WTC11 (cell line): ENCODE measurements at regions not wholly inside any gene's neighbourhood (a gene's known extent, or its start where the extent isn't known, plus 50 kb on each side); places are given as distances from the start of the nearest gene placed in this dataset.
"Not testable (repeated sequence)": the region's sequence is repeated elsewhere in the genome, so short reads cannot be mapped to it uniquely, and the experiment has no call there.

Source experiments
- ATAC-seq: fragments of 200-7000 bp; cut with Tn5 transposase; 2 replicates; pipeline ENCODE4 v1.10.0; 2021; ENCODE audit warnings: mild to moderate bottlenecking, moderate library complexity
- CTCF ChIA-PET: fragments of 300-600 bp; sonication (Branson Sonifier 250); formaldehyde crosslinking; loops from one replicate; lab custom pipeline; 2021; ENCODE audit warnings: antibody characterized with exemption; lab: Charles Lee
- POLR2A ChIA-PET: fragments of 350-600 bp; sonication (Branson Sonifier 250); formaldehyde crosslinking; loops from one replicate; lab custom pipeline; 2021; ENCODE audit warnings: antibody characterized with exemption; lab: Charles Lee
- DNase-seq: peaks from one replicate; pipeline ENCODE4 v3.0.0; 2021; ENCODE audit warnings: low spot score
- H3K27ac Mint-ChIP-seq: 2 replicates; pipeline ENCODE4 v1.8.0; 2021; ENCODE audit warnings: mixed read lengths
- H3K27me3 Mint-ChIP-seq: 2 replicates; pipeline ENCODE4 v1.8.0; 2021; ENCODE audit warnings: low read depth, mild to moderate bottlenecking, moderate library complexity, mixed read lengths
- H3K36me3 Mint-ChIP-seq: 2 replicates; pipeline ENCODE4 v1.8.0; 2021; ENCODE audit warnings: mixed read lengths
- H3K4me1 Mint-ChIP-seq: 2 replicates; pipeline ENCODE4 v1.8.0; 2022; ENCODE audit warnings: mixed read lengths
- H3K4me3 Mint-ChIP-seq: 2 replicates; pipeline ENCODE4 v1.8.0; 2021; ENCODE audit warnings: mild to moderate bottlenecking, moderate library complexity, mixed read lengths
- H3K9me3 Mint-ChIP-seq: 2 replicates; pipeline ENCODE4 v1.8.0; 2021; ENCODE audit warnings: mixed read lengths
- ATF2 ChIP-seq: sonication (generic); formaldehyde crosslinking; IDR thresholded peaks from 2 replicates; pipeline ENCODE4 v1.8.1; 2022; ENCODE audit warnings: low read depth, missing genetic modification reagents, borderline replicate concordance
- CREB1 ChIP-seq: sonication (generic); formaldehyde crosslinking; IDR thresholded peaks from 2 replicates; pipeline ENCODE4 v1.8.0; 2023; ENCODE audit warnings: mild to moderate bottlenecking, missing genetic modification reagents
- E2F1 ChIP-seq: sonication (generic); formaldehyde crosslinking; IDR thresholded peaks from 2 replicates; pipeline ENCODE4 v1.8.0; 2022; ENCODE audit warnings: mild to moderate bottlenecking, missing genetic modification reagents
- JAZF1 ChIP-seq: fragments of 250-450 bp; sonication (Bioruptor Pico); IDR thresholded peaks from 2 replicates; pipeline ENCODE4 v1.9.0; 2021; ENCODE audit warnings: moderate library complexity, mild to moderate bottlenecking, inconsistent platforms
- KAT7 ChIP-seq: sonication (generic); formaldehyde crosslinking; IDR thresholded peaks from 2 replicates; pipeline ENCODE4 v1.8.1; 2023; ENCODE audit warnings: missing genetic modification reagents, mild to moderate bottlenecking, borderline replicate concordance
- SMAD3 ChIP-seq: sonication (generic); formaldehyde crosslinking; IDR thresholded peaks from 2 replicates; pipeline ENCODE4 v1.8.0; 2022; ENCODE audit warnings: missing genetic modification reagents, mild to moderate bottlenecking, borderline replicate concordance
- TEAD1 ChIP-seq: sonication (generic); formaldehyde crosslinking; IDR thresholded peaks from 2 replicates; pipeline ENCODE4 v1.8.0; 2022; ENCODE audit warnings: mild to moderate bottlenecking, missing genetic modification reagents
- TP53 ChIP-seq: sonication (generic); formaldehyde crosslinking; IDR thresholded peaks from 2 replicates; pipeline ENCODE4 v1.8.1; 2023; ENCODE audit warnings: mild to moderate bottlenecking, missing genetic modification reagents
- USF2 ChIP-seq: sonication (generic); formaldehyde crosslinking; IDR thresholded peaks from 2 replicates; pipeline ENCODE4 v1.8.1; 2023; ENCODE audit warnings: mild to moderate bottlenecking, missing genetic modification reagents, moderate library complexity
- ZNF232 ChIP-seq: sonication (generic); formaldehyde crosslinking; IDR thresholded peaks from 2 replicates; pipeline ENCODE4 v1.8.0; 2022; ENCODE audit warnings: mild to moderate bottlenecking, missing genetic modification reagents
- ZNF317 ChIP-seq: sonication (generic); formaldehyde crosslinking; IDR thresholded peaks from 2 replicates; pipeline ENCODE4 v1.8.1; 2023; ENCODE audit warnings: low read depth, mild to moderate bottlenecking, moderate library complexity, missing genetic modification reagents, borderline replicate concordance
- ZNF396 ChIP-seq: fragments of 250-450 bp; sonication (Bioruptor Pico); IDR thresholded peaks from 2 replicates; pipeline ENCODE4 v1.8.0; 2021; ENCODE audit warnings: mild to moderate bottlenecking, moderate library complexity, borderline replicate concordance
- ZNF532 ChIP-seq: fragments of 250-450 bp; sonication (Bioruptor Pico); IDR thresholded peaks from 2 replicates; pipeline ENCODE4 v1.9.0; 2021; ENCODE audit warnings: mild to moderate bottlenecking, borderline replicate concordance
- TF ChIP-seq, protein P1 (sequence below): sonication (generic); formaldehyde crosslinking; IDR thresholded peaks from 2 replicates; pipeline ENCODE4 v1.8.0; 2022; ENCODE audit warnings: mild to moderate bottlenecking, missing genetic modification reagents

- no peak for TF ChIP-seq TP53
- TF ChIP-seq ZNF317 (CRISPR knock-in tag) = no peak
- no peak for TF ChIP-seq E2F1
- no peak for TF ChIP-seq JAZF1
- no peak for TF ChIP-seq ATF2 (CRISPR knock-in tag)
- no peak for TF ChIP-seq ZNF396 (CRISPR knock-in tag)
- TF ChIP-seq ZNF232 (CRISPR knock-in tag) = no peak
- TF ChIP-seq TEAD1 (CRISPR knock-in tag) = no peak
- TF ChIP-seq CREB1 = no peak
- TF ChIP-seq USF2 (CRISPR knock-in tag) = no peak
- TF ChIP-seq ZNF532 (CRISPR knock-in tag) = no peak
- TF ChIP-seq, protein P1, sequence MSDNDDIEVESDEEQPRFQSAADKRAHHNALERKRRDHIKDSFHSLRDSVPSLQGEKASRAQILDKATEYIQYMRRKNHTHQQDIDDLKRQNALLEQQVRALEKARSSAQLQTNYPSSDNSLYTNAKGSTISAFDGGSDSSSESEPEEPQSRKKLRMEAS (CRISPR knock-in tag) = no peak
- no peak for TF ChIP-seq SMAD3 (CRISPR knock-in tag)
These were observed 335.8 kb downstream of the NAF1 start (continued) for GRCh38 chr4:162830899-162831298.

GRCh38 chr4:162817374-162817773, 349.3 kb downstream of the NAF1 start:
- CTCF ChIA-PET = not testable (repeated sequence)

DNA sequence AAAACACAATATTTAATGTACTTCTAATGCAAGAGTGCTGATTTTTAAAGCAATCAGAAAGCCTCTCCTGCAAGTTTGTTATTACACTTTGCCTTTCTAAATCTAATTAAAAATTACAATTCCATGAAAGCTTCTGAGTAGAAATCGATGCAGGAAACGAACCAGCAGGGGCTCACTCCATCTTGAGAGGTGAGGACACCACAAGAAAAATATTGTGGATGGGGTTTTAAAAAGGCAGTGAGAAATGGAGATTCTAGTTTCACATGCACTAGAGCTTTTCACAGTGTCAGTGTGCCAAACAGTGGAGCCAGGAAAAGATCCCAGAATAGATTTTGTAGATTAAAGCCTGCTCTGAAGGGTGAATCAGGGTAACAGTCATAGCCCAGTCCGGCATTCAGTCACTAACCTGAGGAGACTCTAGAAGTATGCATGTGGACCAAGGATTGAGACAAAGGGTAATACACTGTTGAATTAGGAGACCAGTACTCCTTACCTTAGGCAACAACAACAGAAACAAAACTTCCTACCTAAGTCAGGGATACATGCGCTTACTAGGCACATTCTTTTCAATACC, 362.3 kb downstream of the NAF1 start:
- Mint-ChIP-seq H3K27ac (no peak overlapping the region), H3K27me3 (no peaks in the 10 kb centered on the region), H3K4me1 (no peaks in the 10 kb centered on the region), H3K9me3 (peaks cover 10% of the 10 kb centered on the region), H3K4me3 (no peak overlapping the region), H3K36me3 (peaks cover 2% of the 10 kb centered on the region; the same call in 1 of the 2 replicates)
- CTCF ChIA-PET = no interaction called here
- POLR2A ChIA-PET = no interaction called here
- DNase-seq (no peak), ATAC-seq (peak; percentile 39; the same call in 1 of the 2 replicates)
- TF ChIP-seq KAT7 (CRISPR knock-in tag) = no peak

More at GRCh38 chr4:162817374-162817773, 349.3 kb downstream of the NAF1 start:
- H3K27ac Mint-ChIP-seq, POLR2A ChIA-PET, ATAC-seq, H3K4me3 Mint-ChIP-seq, H3K4me1 Mint-ChIP-seq, H3K27me3 Mint-ChIP-seq, DNase-seq: not testable (repeated sequence)
- Mint-ChIP-seq H3K9me3 (peaks cover 55% of the 10 kb centered on the region), H3K36me3 (peaks cover 21% of the 10 kb centered on the region)
